ENCODE measurements at regions not wholly inside any gene's neighbourhood (a gene's known extent, or its start where the extent isn't known, plus 50 kb on each side); places are given as distances from the start of the nearest gene placed in this dataset.
A peak's percentile ranks its signal among the peaks of the same experiment; 100 is the strongest.

DNA sequence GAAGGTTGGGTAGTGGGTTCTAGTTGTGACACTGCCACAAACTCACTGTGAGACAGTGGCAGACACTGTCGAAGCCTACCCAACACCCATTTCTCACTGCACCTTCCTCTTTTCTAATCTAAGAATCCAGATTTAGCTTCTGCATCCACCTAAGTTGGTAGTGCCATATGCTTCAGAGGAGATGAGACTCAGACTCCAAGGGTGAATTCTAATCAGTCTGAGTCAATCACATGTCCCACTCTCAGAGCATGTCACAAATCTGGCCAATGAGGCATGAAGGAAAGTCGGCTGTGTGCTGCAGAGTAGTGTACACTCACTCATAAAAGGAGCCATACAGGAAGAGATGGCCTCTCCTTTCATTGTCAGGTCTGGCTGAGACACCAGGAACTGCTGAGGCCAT lies 102.1 kb upstream of the RAP1B start:
- Histone ChIP-seq H3K9me3 (ENCODE audit: control insufficient read depth, insufficient read depth, low read depth, low read length) (no peaks in the 10 kb centered on the region), H3K4me3 (ENCODE audit: low read depth, low read length) (no peak overlapping the region), H3K27ac (ENCODE audit: extremely low read depth, low read depth, low read length) (no peak overlapping the region), H3K36me3 (ENCODE audit: control insufficient read depth in 2 of 2, insufficient read depth in 1 of 2, low read length in 2 of 2) (no peaks in the 10 kb centered on the region), H3K4me1 (ENCODE audit: control insufficient read depth, insufficient read depth, low read length) (no peaks in the 10 kb centered on the region)
- no peak for TF ChIP-seq BCL11B (tag by site-specific recombination; IDR thresholded peaks at IDR 0.05; ENCODE audit: low read depth)
- no peak for TF ChIP-seq ZNF362 (tag by site-specific recombination; IDR thresholded peaks at IDR 0.05)
- no peak for TF ChIP-seq OSR2 (tag by site-specific recombination; IDR thresholded peaks at IDR 0.05)
- TF ChIP-seq, protein P1, sequence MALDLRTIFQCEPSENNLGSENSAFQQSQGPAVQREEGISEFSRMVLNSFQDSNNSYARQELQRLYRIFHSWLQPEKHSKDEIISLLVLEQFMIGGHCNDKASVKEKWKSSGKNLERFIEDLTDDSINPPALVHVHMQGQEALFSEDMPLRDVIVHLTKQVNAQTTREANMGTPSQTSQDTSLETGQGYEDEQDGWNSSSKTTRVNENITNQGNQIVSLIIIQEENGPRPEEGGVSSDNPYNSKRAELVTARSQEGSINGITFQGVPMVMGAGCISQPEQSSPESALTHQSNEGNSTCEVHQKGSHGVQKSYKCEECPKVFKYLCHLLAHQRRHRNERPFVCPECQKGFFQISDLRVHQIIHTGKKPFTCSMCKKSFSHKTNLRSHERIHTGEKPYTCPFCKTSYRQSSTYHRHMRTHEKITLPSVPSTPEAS (tag by site-specific recombination; IDR thresholded peaks at IDR 0.05): no peak
- no peak for TF ChIP-seq ZNF707 (tag by site-specific recombination; IDR thresholded peaks at IDR 0.05)
- TF ChIP-seq ZNF677 (tag by site-specific recombination; IDR thresholded peaks at IDR 0.05): no peak
- no peak for TF ChIP-seq ZNF449 (tag by site-specific recombination; IDR thresholded peaks at IDR 0.05)
- no peak for TF ChIP-seq ZNF548 (tag by site-specific recombination; IDR thresholded peaks at IDR 0.05)
- POLR2A ChIA-PET: no interaction called here
- CTCF ChIA-PET: no interaction called here

GRCh38 chr12:68509242-68509641 lies 101.5 kb upstream of the RAP1B start:
- CTCF ChIA-PET: interaction anchor here (0.8 to 1.3 kb wide), 3 partner anchors 9 to 286 kb away, joined by 3 read pairs; no protein-coding TSS in a partner anchor
- TF ChIP-seq ZNF292 (tag by site-specific recombination; IDR thresholded peaks at IDR 0.05; ENCODE audit: borderline replicate concordance, low read depth) (no peak), SCRT2 (tag by site-specific recombination; IDR thresholded peaks at IDR 0.05) (0 out of 2 replicates have a peak, but pooled peaks have one; percentile 10), ATF2 (tag by site-specific recombination; IDR thresholded peaks at IDR 0.05; ENCODE audit: low read depth) (0 out of 2 replicates have a peak, but pooled peaks have one; percentile 6), BCL11A (tag by site-specific recombination; IDR thresholded peaks at IDR 0.05; ENCODE audit: low read depth) (no peak), ELK4 (IDR thresholded peaks at IDR 0.05; ENCODE audit: borderline replicate concordance, low read depth, low read length) (no peak)
- no peak overlapping the region for H3K27ac ChIP-seq (ENCODE audit: extremely low read depth, low read depth, low read length)
- POLR2A ChIA-PET: interaction anchor here (0.5 kb wide), 1 partner anchor 156 kb away, joined by 4 read pairs; no protein-coding TSS in a partner anchor
- no peaks in the 10 kb centered on the region for H3K4me1 ChIP-seq (ENCODE audit: control insufficient read depth, insufficient read depth, low read length)
- no peak overlapping the region for H3K4me3 ChIP-seq (ENCODE audit: low read depth, low read length)
- H3K9me3 ChIP-seq (ENCODE audit: control insufficient read depth, insufficient read depth, low read depth, low read length): no peaks in the 10 kb centered on the region
- no peaks in the 10 kb centered on the region for H3K36me3 ChIP-seq (ENCODE audit: control insufficient read depth in 2 of 2, insufficient read depth in 1 of 2, low read length in 2 of 2)

DNA sequence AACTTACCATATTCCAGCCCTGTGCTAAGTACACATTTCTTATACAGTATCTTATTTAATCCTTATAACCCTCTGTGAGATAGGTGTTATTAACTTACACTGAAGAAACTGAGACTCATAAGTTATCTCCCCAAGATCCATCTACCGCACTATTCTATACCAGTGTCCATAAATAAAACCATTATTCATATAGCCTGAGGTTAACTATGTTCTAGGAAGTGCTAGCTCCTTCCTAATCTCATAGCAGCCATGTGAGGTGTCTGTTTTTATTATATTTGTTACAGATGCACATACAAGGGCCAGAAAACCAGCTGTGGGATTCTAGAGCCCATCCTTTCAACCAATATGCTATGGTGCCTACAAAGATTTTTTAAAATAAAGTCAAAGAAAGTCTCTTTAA lies 100.3 kb upstream of the RAP1B start:
- Histone ChIP-seq H3K27ac (ENCODE audit: extremely low read depth, low read depth, low read length) (no peak overlapping the region), H3K4me3 (ENCODE audit: low read depth, low read length) (no peak overlapping the region), H3K9me3 (ENCODE audit: control insufficient read depth, insufficient read depth, low read depth, low read length) (no peaks in the 10 kb centered on the region), H3K4me1 (ENCODE audit: control insufficient read depth, insufficient read depth, low read length) (no peaks in the 10 kb centered on the region), H3K36me3 (ENCODE audit: control insufficient read depth in 2 of 2, insufficient read depth in 1 of 2, low read length in 2 of 2) (no peaks in the 10 kb centered on the region)
- ChIA-PET CTCF (interaction anchor here (0.6 to 1.3 kb wide), 3 partner anchors 10 to 99 kb away, joined by 3 to 5 read pairs (median 3); no protein-coding TSS in a partner anchor), POLR2A (interaction anchor here (0.5 kb wide), 1 partner anchor 647 kb away, joined by 5 read pairs; no protein-coding TSS in a partner anchor)
- TF ChIP-seq ZNF521 (tag by site-specific recombination; IDR thresholded peaks at IDR 0.05) (no peak), ZNF473 (tag by site-specific recombination; IDR thresholded peaks at IDR 0.05) (no peak), ZNF112 (tag by site-specific recombination; IDR thresholded peaks at IDR 0.05) (no peak), MYNN (tag by site-specific recombination; IDR thresholded peaks at IDR 0.05; ENCODE audit: borderline replicate concordance) (no peak), ZNF155 (tag by site-specific recombination; IDR thresholded peaks at IDR 0.05) (no peak), ZNF239 (tag by site-specific recombination; IDR thresholded peaks at IDR 0.05) (no peak), ZNF777 (tag by site-specific recombination; IDR thresholded peaks at IDR 0.05; ENCODE audit: borderline replicate concordance) (no peak), ZNF169 (tag by site-specific recombination; IDR thresholded peaks at IDR 0.05) (no peak)
- TF ChIP-seq, protein P2, sequence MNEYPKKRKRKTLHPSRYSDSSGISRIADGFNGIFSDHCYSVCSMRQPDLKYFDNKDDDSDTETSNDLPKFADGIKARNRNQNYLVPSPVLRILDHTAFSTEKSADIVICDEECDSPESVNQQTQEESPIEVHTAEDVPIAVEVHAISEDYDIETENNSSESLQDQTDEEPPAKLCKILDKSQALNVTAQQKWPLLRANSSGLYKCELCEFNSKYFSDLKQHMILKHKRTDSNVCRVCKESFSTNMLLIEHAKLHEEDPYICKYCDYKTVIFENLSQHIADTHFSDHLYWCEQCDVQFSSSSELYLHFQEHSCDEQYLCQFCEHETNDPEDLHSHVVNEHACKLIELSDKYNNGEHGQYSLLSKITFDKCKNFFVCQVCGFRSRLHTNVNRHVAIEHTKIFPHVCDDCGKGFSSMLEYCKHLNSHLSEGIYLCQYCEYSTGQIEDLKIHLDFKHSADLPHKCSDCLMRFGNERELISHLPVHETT (tag by site-specific recombination; IDR thresholded peaks at IDR 0.05): no peak
- TF ChIP-seq, protein P3, sequence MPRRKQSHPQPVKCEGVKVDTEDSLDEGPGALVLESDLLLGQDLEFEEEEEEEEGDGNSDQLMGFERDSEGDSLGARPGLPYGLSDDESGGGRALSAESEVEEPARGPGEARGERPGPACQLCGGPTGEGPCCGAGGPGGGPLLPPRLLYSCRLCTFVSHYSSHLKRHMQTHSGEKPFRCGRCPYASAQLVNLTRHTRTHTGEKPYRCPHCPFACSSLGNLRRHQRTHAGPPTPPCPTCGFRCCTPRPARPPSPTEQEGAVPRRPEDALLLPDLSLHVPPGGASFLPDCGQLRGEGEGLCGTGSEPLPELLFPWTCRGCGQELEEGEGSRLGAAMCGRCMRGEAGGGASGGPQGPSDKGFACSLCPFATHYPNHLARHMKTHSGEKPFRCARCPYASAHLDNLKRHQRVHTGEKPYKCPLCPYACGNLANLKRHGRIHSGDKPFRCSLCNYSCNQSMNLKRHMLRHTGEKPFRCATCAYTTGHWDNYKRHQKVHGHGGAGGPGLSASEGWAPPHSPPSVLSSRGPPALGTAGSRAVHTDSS (tag by site-specific recombination; IDR thresholded peaks at IDR 0.05): no peak

Measured in HEK293 (cell line).